AG09319 (cell line): ENCODE measurements at regions not wholly inside any gene's neighbourhood (a gene's known extent, or its start where the extent isn't known, plus 50 kb on each side); places are given as distances from the start of the nearest gene placed in this dataset.

Source experiments
- DNase-seq: peaks from one replicate; pipeline ENCODE4 v3.0.0-alpha.2; 2010; ENCODE audit warnings: low read depth; ENCODE audit errors: extremely low read depth
- CTCF ChIP-seq: IDR thresholded peaks from 2 replicates; pipeline ENCODE4 v1.5.1; 2011; ENCODE audit warnings: low read depth, mild to moderate bottlenecking, inconsistent platforms, low read length, moderate library complexity

- TF ChIP-seq CTCF, result no peak
- no peak for DNase-seq
Observed at GRCh38 chr10:89845541-89846280, 144.3 kb downstream of the KIF20B start.

- DNase-seq, result no peak
- no peak for TF ChIP-seq CTCF
Observed at GRCh38 chr10:89846281-89846630, 144.9 kb downstream of the KIF20B start.

GRCh38 chr10:89846786-89847185 lies 145.4 kb downstream of the KIF20B start:
- no peak for TF ChIP-seq CTCF
- no peak for DNase-seq

GRCh38 chr10:89852872-89853271 lies 151.5 kb downstream of the KIF20B start:
- no peak for TF ChIP-seq CTCF
- DNase-seq, result no peak

- no peak for DNase-seq
- no peak; the same call in none of the 2 replicates for TF ChIP-seq CTCF
Observed at GRCh38 chr10:89853781-89854191, 152.4 kb downstream of the KIF20B start.

- no peak for DNase-seq
- TF ChIP-seq CTCF, result no peak
Observed at GRCh38 chr10:89857431-89858042, 156.1 kb downstream of the KIF20B start.

- no peak for TF ChIP-seq CTCF
- DNase-seq, result no peak
Observed at GRCh38 chr10:89861199-89861573, 159.8 kb downstream of the KIF20B start.
